GM18873 (cell line): ENCODE measurements at regions not wholly inside any gene's neighbourhood (a gene's known extent, or its start where the extent isn't known, plus 50 kb on each side); places are given as distances from the start of the nearest gene placed in this dataset.
"Not testable (repeated sequence)": the region's sequence is repeated elsewhere in the genome, so short reads cannot be mapped to it uniquely, and the experiment has no call there.

ENCODE experiments used
- ATAC-seq: cut with Tn5 transposase; IDR thresholded peaks from one replicate; pipeline ENCODE4 v1.9.1; 2021; ENCODE audit warnings: mild to moderate bottlenecking, moderate library complexity, moderate number of reproducible peaks; ENCODE audit not compliant: unreplicated experiment, low FRiP score

GRCh38 chr15:88965097-88965496 lies 51.9 kb upstream of the MFGE8 start:
- not testable (repeated sequence) for ATAC-seq

GRCh38 chr15:88970232-88970631 lies 57.1 kb upstream of the MFGE8 start:
- ATAC-seq, result no peak

DNA sequence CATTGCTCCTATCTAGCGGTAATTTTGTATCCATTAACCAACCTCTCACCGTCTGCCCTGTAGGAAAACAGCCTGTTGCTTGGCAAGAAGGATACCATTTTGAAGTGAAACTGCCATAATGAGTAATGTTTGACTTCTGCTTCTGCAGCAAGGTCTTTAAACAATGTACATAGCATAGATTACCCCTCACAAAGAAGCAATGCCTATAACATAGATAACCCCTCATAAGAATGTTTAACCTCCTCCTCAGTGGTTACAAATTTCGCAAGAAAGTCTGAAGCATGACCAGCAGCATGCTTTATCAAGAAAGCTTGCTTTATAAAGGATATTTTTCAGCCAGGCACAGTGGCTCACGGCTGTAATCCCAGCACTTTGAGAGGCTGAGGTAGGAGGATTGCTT lies 61.2 kb upstream of the MFGE8 start:
- no peak for ATAC-seq

GRCh38 chr15:88975891-88976290 lies 62.7 kb upstream of the MFGE8 start:
- no peak for ATAC-seq

DNA sequence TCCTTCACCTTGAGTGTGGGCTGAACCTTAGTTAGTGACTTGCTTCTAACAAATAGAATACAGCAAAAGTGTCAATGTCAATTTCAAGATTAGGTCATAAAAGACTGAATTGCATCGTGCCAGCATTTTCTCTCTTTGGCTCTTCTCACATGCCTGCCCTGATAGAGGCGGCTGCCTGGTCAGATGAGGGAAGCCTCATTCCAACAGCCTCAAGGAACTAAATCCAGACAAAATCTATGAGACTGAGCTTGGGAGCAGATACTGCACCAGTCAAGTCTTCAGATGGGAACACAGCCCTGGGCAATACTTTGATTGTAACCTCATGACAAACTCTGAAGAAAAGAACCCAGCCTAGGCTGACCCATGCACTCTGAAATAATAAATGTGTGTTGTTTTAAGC lies 63.5 kb upstream of the MFGE8 start:
- no peak for ATAC-seq

DNA sequence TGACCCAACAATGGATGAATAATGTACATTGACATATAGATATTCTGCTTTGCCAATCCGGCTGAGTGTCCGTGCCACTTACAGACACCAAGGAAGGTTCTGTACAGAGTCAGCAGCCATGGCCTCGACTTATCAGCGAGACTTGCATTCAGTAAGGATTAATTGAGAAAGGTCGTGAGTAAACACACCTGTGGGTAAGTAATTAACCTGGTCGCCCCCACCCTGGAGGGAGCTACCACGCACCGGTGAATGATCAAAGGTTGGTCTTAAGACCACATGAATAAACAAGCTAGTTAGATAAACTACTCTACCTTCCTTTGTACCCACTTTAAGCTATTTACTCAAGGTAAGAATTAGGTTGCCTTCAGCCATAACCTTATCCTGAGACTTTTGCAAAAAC lies 66.5 kb upstream of the MFGE8 start:
- ATAC-seq, result no peak

- ATAC-seq, result no peak
These were observed 67.3 kb upstream of the MFGE8 start for GRCh38 chr15:88980498-88980897.

DNA sequence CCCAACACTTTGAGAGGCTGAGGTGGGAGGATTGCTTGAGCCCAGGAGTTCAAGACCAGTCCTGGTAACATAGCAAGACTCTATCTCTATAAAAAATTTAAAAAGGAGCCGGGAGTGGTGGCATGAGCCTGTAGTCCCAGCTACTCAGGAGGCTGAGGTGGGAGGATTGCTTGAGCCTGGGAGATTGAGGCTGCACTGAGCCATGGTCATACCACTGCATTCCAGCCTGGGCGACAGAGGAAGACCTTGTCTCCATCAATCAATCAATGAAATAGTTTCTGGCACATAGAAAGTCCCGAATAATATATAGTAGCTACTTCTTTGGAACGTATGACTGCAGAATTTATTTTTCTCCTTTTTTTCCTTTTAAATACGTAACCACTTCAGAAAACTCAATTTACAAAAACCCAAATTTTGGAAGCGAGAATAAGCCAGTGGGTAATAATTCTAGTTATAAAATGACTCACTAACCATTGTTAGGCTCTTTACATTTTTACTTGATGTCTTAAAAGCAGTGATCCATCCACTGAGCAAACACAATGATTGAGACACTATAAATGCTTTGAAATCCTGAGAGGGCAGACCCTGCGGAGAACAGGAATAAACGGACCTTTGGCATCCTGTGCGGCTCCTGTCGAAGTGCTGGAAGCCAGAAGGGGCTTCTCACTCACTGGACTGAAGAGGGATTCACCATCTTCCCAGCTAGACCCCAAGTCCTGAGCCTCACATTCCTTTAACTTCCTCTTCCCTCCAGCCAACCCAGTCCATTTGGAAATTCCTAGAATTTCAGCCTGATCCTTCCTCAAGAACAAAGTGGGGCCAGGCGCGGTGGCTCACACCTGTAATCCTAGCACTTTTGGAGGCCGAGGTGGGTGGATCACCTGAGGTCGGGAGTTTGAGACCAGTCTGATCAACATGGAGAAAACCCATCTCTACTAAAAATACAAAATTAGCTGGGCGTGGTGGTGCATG lies 68.4 kb upstream of the MFGE8 start:
- no peak for ATAC-seq

GRCh38 chr15:88982304-88982945 lies 69.2 kb upstream of the MFGE8 start:
- ATAC-seq, result peak; percentile 88

- no peak for ATAC-seq
These were observed 69.8 kb upstream of the MFGE8 start for GRCh38 chr15:88982946-88983342.

- ATAC-seq, result no peak
These were observed 70.8 kb upstream of the MFGE8 start for GRCh38 chr15:88983861-88984429.

GRCh38 chr15:88985547-88986393 lies 72.6 kb upstream of the MFGE8 start:
- no peak for ATAC-seq

DNA sequence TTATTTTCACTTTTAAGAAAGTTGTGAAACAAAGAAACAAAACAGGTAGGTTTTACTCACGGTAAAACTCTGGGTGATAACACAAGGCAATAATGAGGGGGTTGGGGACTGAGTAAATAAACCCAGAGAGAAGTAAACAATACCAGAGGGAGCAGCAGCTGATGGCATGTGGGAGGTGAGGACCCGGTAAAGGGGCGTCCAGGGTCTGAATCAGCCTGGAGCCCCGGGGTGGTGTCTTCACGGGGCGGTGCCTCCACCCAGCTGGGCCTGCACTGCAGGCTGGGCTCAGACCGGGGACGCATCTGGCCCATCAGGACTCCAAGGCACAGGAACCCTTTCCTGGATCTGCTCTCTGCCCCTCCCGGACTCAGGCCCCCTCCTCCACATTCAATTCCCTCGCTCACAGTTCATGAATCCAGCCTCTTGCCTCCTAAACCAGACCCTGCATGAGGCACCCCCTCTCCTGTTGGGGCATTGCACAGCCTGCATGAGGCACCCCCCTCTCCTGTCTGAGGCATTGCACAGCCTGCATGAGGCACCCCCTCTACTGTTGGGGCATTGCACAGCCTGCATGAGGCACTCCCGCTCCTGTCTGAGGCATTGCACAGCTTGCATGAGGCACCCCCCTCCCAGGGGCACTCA lies 73.9 kb upstream of the MFGE8 start:
- no peak for ATAC-seq

DNA sequence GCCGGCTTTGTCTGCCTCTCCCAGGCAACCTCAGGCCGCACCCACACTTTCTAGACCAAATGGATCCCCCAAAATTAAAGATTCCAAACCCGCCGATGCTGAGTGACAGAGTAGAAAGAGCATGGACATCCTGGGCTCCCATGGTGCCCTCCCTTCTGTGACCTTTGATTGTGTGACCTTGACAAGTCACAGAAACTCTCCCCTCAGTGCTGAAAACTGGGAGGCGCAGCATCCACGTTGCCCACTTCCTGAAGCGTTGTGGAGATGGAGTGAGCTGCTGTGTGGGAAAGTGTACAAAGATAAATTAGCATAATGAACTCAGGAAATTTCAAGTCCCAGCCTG lies 74.4 kb upstream of the MFGE8 start:
- no peak for ATAC-seq

GRCh38 chr15:88987934-88988671 lies 74.9 kb upstream of the MFGE8 start:
- no peak for ATAC-seq

DNA sequence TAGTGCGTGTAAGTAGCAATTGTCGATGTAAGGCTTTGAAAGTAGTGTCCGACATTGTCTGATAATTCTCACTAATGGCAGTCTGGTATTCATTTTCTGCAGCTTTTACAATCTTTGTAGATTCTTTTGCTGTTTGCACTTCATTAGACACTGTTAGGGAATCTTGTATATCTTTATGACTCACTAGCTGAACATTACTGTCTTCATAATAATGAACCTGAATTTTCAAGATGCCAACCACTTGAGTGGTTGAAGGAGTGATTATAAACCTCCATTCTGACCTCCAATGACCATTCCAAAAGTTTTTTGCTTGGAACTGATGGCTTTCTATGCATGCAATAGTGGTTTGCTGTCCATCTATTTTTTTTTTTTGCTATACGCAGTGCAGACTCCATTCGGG lies 76.4 kb upstream of the MFGE8 start:
- ATAC-seq, result no peak

GRCh38 chr15:88990185-88990679 lies 77.1 kb upstream of the MFGE8 start:
- no peak for ATAC-seq

GRCh38 chr15:88992216-88992615 lies 79.0 kb upstream of the MFGE8 start:
- no peak for ATAC-seq

DNA sequence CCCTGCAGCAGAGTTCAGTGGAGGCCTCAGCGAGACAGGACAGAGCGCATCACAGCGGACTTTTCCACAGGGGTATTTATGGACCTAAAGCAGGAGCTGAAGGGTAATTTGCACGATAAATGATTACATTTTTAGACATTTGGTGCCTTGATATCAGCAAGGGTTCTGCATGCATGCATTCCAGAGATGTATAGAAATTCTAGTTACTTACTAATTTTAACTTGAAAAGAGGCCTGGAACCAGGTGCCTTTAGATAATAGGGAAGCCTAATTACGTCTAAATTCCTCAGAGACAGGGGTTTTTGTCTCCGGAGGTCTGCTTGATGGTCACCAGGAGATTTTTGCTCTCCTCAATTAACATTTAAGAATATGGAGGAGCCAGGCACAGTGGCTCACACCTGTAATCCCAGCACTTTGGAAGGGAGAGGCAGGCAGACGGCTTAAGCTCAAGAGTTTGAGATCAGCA lies 79.8 kb upstream of the MFGE8 start:
- ATAC-seq, result no peak
